GM12878 (cell line): ENCODE measurements at regions not wholly inside any gene's neighbourhood (a gene's known extent, or its start where the extent isn't known, plus 50 kb on each side); places are given as distances from the start of the nearest gene placed in this dataset.

Experiments
- ATAC-seq: fragments of 200-7000 bp; cut with Tn5 transposase; 3 replicates; pipeline ENCODE4 v1.9.1; 2020; ENCODE audit warnings: mild to moderate bottlenecking, moderate library complexity
- BruUV-seq: library from RNA; stranded (reverse); fragments of 400-500 nt; replicated peaks from 2 replicates; lab custom pipeline; 2021; lab: Mats Ljungman, UMichigan
- CTCF ChIA-PET: fragments of 300-600 bp; sonication (Branson Sonifier 250); formaldehyde crosslinking; extraction: SDS; loops from one replicate; lab custom pipeline; 2021; ENCODE audit warnings: inconsistent platforms; lab: Yijun Ruan, JAX
- POLR2A ChIA-PET: fragments of 350-600 bp; formaldehyde crosslinking; extraction: SDS; loops from one replicate; lab custom pipeline; 2021; ENCODE audit warnings: inconsistent platforms; lab: Charles Lee
- RAD21 ChIA-PET: fragments of 300-600 bp; sonication (Branson Sonifier 250); formaldehyde crosslinking; loops from one replicate; lab custom pipeline; 2023; ENCODE audit warnings: antibody characterized with exemption; ENCODE audit not compliant: unreplicated experiment; lab: Charles Lee
- SMC1A ChIA-PET: fragments of 300-600 bp; sonication (Branson Sonifier 250); formaldehyde crosslinking; loops from one replicate; lab custom pipeline; 2023; ENCODE audit not compliant: unreplicated experiment, uncharacterized antibody; lab: Charles Lee
- DNase-seq: peaks from one replicate; pipeline ENCODE4 v3.0.0-alpha.2; 2011; ENCODE audit warnings: low read depth, low spot score
- FAIRE-seq: peaks from 3 replicates; lab custom pipeline; 2011; peaks lifted over from hg19 to GRCh38; lab: Jason Lieb, UNC
- H2AFZ ChIP-seq: 2 replicates; pipeline ENCODE4 v1.6.0; 2011; ENCODE audit warnings: low read depth, low read length, control low read depth; ENCODE audit not compliant: control insufficient read depth
- H3K27ac ChIP-seq: 2 replicates; pipeline ENCODE4 v1.5.1; 2011; ENCODE audit warnings: control low read depth; ENCODE audit not compliant: control insufficient read depth, insufficient read depth
- H3K27me3 ChIP-seq, 2 experiments: replicated peaks in 1 of 2; 2 replicates each; pipeline versions ENCODE4 v1.6.0 to v1.6.1; 2011; ENCODE audit warnings: low read length in 1 of 2; ENCODE audit not compliant: control insufficient read depth in 2 of 2, insufficient read depth in 2 of 2
- H3K36me3 ChIP-seq, 2 experiments: 2 replicates each; pipeline ENCODE4 v1.5.1; 2011; ENCODE audit warnings: low read length in 1 of 2; ENCODE audit not compliant: control insufficient read depth in 2 of 2, insufficient read depth in 2 of 2
- H3K4me1 ChIP-seq: 2 replicates; pipeline ENCODE4 v1.6.1; 2011; ENCODE audit warnings: mild to moderate bottlenecking, low read length, moderate library complexity, mixed read lengths; ENCODE audit not compliant: control insufficient read depth, insufficient read depth
- H3K4me2 ChIP-seq: 2 replicates; pipeline ENCODE4 v1.6.0; 2011; ENCODE audit warnings: control low read depth; ENCODE audit not compliant: control insufficient read depth, insufficient read depth
- H3K4me3 ChIP-seq: fragments of 200-600 bp; sonication (generic); 2 replicates; pipeline ENCODE4 v1.5.1; 2016
- H3K79me2 ChIP-seq: 2 replicates; pipeline ENCODE4 v1.6.0; 2011; ENCODE audit warnings: low read length; ENCODE audit not compliant: control insufficient read depth, insufficient read depth
- H3K9ac ChIP-seq: 2 replicates; pipeline ENCODE4 v1.8.0; 2011; ENCODE audit warnings: low read length, control low read depth, mixed read lengths; ENCODE audit not compliant: control insufficient read depth, insufficient read depth
- H3K9me3 ChIP-seq: replicated peaks from 3 replicates; pipeline ENCODE4 v1.5.1; 2011; ENCODE audit warnings: mild to moderate bottlenecking, low read length; ENCODE audit not compliant: control insufficient read depth, insufficient read depth
- H4K20me1 ChIP-seq: 2 replicates; pipeline ENCODE4 v1.6.0; 2011; ENCODE audit not compliant: control insufficient read depth, insufficient read depth
- ESRRA ChIP-seq: IDR thresholded peaks from 2 replicates; pipeline ENCODE4 v1.6.1; 2012; ENCODE audit warnings: mild to moderate bottlenecking, low read length, improper control_type of control experiment
- NKRF ChIP-seq: fragments of 450-650 bp; conservative IDR thresholded peaks from 2 replicates; pipeline ENCODE4 v1.6.1; 2017; ENCODE audit warnings: mild to moderate bottlenecking, moderate library complexity
- RELB ChIP-seq: fragments of 450-650 bp; IDR thresholded peaks from 2 replicates; pipeline ENCODE4 v1.6.1; 2017; ENCODE audit warnings: low read depth, mild to moderate bottlenecking, moderate library complexity
- TBL1XR1 ChIP-seq: IDR thresholded peaks from 2 replicates; pipeline ENCODE4 v1.6.1; 2012; ENCODE audit warnings: low read depth, low read length, improper control_type of control experiment
- ZNF24 ChIP-seq: fragments of 450-650 bp; IDR thresholded peaks from 2 replicates; pipeline ENCODE4 v1.6.1; 2017; ENCODE audit warnings: antibody characterized with exemption, mild to moderate bottlenecking
- WGBS: methylation state at CpG from one replicate; pipeline ENCODE4 v1.1.6; 2016; ENCODE audit warnings: low lambda C conversion rate; ENCODE audit not compliant: insufficient replicate concordance, insufficient coverage; ENCODE audit errors: missing lambda C conversion rate; 5-methylcytosine and 5-hydroxymethylcytosine counted together
- in situ Hi-C: fragments of 300-500 bp; cut with MboI; formaldehyde crosslinking; loops from 9 replicates; pipeline ENCODE4 v1.14.3; 2018; ENCODE audit warnings: mixed read lengths
- intact Hi-C: fragments of 100-400 bp; cut with micrococcal nuclease; formaldehyde crosslinking; loops from one replicate; pipeline ENCODE4 v1.14.2; 2022; ENCODE audit not compliant: unreplicated experiment

- no peak overlapping the region for H3K9ac ChIP-seq
- no peak for FAIRE-seq
- no peak overlapping the region for H2AFZ ChIP-seq
- WGBS = 8% methylated on average over 7 of the region's 7 CpGs
- no peak for ATAC-seq
- TF ChIP-seq NKRF = no peak
- no peak for TF ChIP-seq ZNF24
- no peak for TF ChIP-seq RELB
- no peak for TF ChIP-seq ESRRA
- TF ChIP-seq TBL1XR1 = no peak
- H3K9me3 ChIP-seq = no peaks in the 10 kb centered on the region; the same call in 2 of the 3 replicates
- intact Hi-C loops = loop anchor here (10.0 kb wide), 1 partner anchor 55 kb away; no protein-coding TSS in a partner anchor
- CTCF ChIA-PET = interaction anchor here (0.6 kb wide), 1 partner anchor 760 kb away, joined by 4 read pairs; no protein-coding TSS in a partner anchor
- no peak overlapping the region for H3K4me2 ChIP-seq
- no peaks in the 10 kb centered on the region for H4K20me1 ChIP-seq
- in situ Hi-C loops = no loop called here
- SMC1A ChIA-PET = interaction anchor here (0.6 to 1.5 kb wide), 2 partner anchors 32 to 50 kb away, joined by 3 read pairs; no protein-coding TSS in a partner anchor
- DNase-seq = no peak
- H3K27me3 ChIP-seq = no peaks in the 10 kb centered on the region
- BruUV-seq = no TSS peak
- no peaks in the 10 kb centered on the region for H3K79me2 ChIP-seq
- RAD21 ChIA-PET = no interaction called here
- H3K4me3 ChIP-seq = no peak overlapping the region
- H3K36me3 ChIP-seq = no peaks in the 10 kb centered on the region
- POLR2A ChIA-PET = no interaction called here
- no peaks in the 10 kb centered on the region for H3K4me1 ChIP-seq
- no peak overlapping the region for H3K27ac ChIP-seq
Observed at GRCh38 chr18:78510091-78510490, 469.5 kb upstream of the SALL3 start.
